HFF-Myc (cell line): ENCODE measurements at regions not wholly inside any gene's neighbourhood (a gene's known extent, or its start where the extent isn't known, plus 50 kb on each side); places are given as distances from the start of the nearest gene placed in this dataset.

ENCODE experiments used
- DNase-seq: peaks from one replicate; pipeline ENCODE4 v3.0.0-alpha.2; 2011; ENCODE audit warnings: low read depth; ENCODE audit errors: extremely low read depth
- H3K4me3 ChIP-seq: replicated peaks from 2 replicates; pipeline ENCODE4 v1.5.1; 2011; ENCODE audit warnings: low read depth, mild to moderate bottlenecking, control low read depth, low read length
- TF ChIP-seq, protein P1 (sequence below): IDR thresholded peaks from 2 replicates; pipeline ENCODE4 v1.5.1; 2012; ENCODE audit warnings: mild to moderate bottlenecking, low read depth, low read length, control low read depth; ENCODE audit errors: missing control alignments

DNA sequence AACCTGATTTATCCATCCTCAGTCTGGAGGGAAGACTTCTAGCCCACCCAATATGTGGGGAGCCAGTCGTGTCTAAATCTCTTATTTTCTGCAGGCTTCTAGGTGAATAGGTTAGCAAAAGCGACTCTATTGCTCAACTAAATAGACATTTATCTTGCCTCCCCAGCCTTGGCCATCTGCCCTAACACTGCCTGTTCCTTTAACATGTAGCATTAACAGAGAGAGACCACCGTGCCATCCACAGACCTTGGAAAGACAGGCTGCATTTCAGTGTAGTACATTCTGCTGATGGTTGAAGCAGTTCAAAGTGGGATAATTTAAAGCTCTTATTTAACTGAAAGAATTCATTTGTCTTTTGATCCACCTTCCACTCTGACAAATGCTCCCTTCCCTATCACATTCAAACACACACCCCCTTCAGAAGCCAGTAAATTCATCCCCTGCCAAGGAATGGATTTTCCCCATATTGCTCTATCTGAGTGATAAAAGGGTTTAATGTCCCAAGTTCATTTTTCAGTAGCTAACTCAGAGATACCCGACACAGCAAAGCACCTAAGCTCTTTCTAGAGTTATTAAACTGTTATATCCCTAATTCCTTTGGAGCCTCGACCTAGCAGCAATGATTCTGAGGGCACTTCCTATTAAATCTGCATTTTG, 58.1 kb upstream of the COX10 start:
- no peak overlapping the region for H3K4me3 ChIP-seq
- no peak for DNase-seq
- TF ChIP-seq, protein P1, sequence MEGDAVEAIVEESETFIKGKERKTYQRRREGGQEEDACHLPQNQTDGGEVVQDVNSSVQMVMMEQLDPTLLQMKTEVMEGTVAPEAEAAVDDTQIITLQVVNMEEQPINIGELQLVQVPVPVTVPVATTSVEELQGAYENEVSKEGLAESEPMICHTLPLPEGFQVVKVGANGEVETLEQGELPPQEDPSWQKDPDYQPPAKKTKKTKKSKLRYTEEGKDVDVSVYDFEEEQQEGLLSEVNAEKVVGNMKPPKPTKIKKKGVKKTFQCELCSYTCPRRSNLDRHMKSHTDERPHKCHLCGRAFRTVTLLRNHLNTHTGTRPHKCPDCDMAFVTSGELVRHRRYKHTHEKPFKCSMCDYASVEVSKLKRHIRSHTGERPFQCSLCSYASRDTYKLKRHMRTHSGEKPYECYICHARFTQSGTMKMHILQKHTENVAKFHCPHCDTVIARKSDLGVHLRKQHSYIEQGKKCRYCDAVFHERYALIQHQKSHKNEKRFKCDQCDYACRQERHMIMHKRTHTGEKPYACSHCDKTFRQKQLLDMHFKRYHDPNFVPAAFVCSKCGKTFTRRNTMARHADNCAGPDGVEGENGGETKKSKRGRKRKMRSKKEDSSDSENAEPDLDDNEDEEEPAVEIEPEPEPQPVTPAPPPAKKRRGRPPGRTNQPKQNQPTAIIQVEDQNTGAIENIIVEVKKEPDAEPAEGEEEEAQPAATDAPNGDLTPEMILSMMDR: no peak

DNA sequence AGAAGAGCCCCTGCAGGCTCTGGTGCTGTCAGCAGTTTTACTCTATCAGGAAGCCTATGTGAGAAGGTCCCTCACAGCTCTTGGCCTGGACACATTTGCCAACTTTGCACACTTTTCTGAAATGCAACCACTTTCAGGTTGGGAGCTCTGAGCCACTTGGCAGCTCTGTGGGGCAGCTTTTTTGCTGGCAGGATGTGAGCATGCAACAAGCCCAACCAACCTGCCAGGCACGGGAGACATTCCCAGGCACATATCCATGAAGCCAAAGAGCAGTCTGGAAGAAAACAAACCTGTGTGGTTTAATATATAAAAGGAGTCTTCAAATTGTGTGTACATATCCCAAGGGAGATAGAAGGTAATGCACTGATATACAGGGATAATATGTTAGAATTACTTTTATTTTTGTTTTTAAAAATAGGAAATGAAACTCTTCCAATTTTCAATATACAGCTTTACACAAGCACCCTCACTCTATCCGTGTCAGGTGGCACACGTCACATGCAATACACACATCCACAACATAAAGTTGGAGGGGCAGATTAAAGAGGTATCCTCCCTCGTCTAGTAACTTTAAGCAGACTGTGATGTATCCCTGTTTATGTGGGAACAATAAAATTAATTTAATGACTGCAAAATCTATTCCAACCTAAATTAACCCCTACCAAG, 57.4 kb upstream of the COX10 start:
- TF ChIP-seq, protein P1: no peak
- no peak overlapping the region for H3K4me3 ChIP-seq
- no peak for DNase-seq

DNA sequence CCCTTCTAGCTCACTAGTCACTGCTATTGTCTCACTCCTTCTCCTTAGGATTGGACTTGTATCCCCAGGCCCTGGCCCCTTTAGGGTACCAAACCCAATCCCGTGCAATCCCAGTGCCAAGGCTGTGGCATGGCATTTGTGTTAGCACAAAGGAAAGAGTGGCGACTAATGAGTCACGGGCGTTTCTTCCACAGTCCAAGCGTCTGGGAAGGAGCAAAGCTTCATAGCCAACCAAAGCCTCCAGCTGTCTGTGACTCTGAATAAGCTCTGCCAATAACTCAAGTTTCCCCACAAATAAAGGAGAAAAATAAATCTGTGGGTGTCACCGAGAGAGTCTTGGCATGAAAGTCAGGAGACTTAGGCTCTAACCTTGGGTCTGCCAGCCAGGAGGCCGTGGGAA, 54.6 kb upstream of the COX10 start:
- H3K4me3 ChIP-seq: no peak overlapping the region
- TF ChIP-seq, protein P1: no peak
- no peak for DNase-seq

DNA sequence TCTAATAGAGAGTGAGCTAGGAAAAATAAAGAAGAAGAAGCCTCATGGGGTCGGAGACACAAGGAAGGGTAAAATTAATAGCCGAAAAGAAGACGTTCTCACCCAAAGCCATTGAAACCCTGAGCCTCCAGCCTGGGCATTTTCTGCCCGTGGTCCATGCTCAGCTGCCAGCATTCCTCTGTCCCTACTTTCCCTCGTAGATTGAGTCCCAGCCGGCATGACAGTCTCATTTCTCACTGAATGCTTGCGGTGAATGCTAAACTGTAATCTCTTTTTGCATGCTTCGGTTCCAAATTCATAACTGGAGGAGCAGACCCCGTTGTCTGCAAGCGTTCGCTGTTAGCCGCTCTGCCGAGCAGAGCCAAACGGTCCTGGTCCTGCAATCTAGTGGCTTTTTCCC, 54.0 kb upstream of the COX10 start:
- DNase-seq: no peak
- no peak overlapping the region for H3K4me3 ChIP-seq
- TF ChIP-seq, protein P1: no peak

DNA sequence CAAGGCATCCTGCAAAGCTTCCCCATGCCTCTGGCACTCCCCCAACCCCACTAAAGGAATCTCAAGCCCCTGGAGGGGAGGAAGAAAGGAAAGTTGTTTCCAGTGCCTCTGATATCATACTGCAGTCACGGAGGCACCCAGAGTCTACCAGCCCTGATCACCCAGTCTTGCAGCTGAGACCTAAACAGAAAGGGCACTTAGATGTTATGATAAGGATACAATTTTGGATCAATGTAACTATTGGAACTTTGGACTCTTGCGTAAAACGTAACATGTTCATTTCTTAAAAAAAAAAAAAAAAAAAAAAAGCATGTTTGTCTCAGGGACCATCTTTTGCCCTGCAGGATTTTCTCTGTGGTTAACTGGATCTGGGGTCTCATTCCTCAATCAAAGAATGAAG, 52.4 kb upstream of the COX10 start:
- no peak for DNase-seq
- TF ChIP-seq, protein P1: no peak

DNA sequence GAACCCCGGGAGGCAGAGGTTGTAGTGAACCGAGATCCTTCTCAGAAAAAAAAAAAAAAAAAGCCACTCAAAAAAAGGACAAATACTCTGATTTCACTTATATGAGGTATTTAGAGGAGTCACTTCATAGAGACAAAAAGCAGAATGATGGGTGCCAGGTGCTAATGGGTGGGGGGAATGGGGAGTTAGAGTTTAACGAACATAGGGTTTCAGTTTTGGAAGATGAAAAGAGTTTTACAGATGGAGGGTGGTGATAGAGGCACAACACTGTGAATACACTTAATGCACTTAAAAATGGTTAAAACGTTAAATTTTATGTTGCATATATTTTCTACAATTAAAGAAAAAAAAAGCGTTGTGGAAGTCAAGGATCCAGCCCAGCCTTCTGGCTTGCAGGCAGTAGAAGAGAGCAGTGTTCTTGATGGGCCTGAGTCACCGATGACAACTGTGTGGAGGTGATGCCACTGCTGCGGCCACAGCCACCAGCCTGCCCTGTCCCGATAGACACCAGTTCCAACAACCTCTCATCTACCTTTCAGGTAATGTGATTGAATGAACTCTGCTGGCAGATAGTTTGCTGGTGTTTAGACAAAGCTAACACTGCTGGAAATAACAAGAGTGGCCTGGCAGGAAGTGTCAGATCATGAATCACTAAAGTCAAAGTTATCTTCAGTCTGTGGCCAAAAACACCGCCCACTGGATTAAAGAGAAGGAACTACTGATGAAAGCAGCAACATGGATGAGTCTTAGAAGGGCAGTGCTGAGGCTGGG, 49.9 kb upstream of the COX10 start:
- DNase-seq: no peak
- TF ChIP-seq, protein P1: no peak
- H3K4me3 ChIP-seq: no peak overlapping the region

More for the DNA sequence above, 52.4 kb upstream of the COX10 start:
- no peak overlapping the region for H3K4me3 ChIP-seq
